HG02763 (cell line): ENCODE measurements at regions not wholly inside any gene's neighbourhood (a gene's known extent, or its start where the extent isn't known, plus 50 kb on each side); places are given as distances from the start of the nearest gene placed in this dataset.
"Not testable (repeated sequence)": the region's sequence is repeated elsewhere in the genome, so short reads cannot be mapped to it uniquely, and the experiment has no call there.

Source experiments
- ATAC-seq: cut with Tn5 transposase; IDR thresholded peaks from one replicate; pipeline ENCODE4 v1.9.1; 2021; ENCODE audit warnings: mild to moderate bottlenecking, moderate library complexity; ENCODE audit not compliant: unreplicated experiment

- not testable (repeated sequence) for ATAC-seq
Observed at GRCh38 chr21:28381000-28381745, 611.5 kb downstream of the LTN1 start.

GRCh38 chr21:28380241-28380640 lies 612.4 kb downstream of the LTN1 start:
- no peak for ATAC-seq

DNA sequence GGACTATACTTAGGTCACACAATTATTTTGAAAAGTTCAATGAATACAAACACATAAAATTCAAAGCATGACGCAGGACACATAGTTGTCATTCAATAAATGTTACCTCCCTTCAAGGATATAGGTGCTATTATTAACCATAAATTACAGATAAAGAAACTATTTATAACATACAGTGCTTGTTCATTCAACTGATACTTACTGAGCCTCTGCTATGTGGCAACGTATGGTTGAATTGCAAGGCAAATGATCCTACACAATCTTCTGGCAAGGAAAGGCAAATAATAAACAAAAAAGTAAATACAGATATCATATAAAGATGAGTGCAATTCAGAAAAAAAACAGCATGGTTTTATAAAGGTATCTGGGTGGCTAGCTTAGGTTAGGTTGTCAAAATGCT lies 614.7 kb downstream of the LTN1 start:
- ATAC-seq: no peak

DNA sequence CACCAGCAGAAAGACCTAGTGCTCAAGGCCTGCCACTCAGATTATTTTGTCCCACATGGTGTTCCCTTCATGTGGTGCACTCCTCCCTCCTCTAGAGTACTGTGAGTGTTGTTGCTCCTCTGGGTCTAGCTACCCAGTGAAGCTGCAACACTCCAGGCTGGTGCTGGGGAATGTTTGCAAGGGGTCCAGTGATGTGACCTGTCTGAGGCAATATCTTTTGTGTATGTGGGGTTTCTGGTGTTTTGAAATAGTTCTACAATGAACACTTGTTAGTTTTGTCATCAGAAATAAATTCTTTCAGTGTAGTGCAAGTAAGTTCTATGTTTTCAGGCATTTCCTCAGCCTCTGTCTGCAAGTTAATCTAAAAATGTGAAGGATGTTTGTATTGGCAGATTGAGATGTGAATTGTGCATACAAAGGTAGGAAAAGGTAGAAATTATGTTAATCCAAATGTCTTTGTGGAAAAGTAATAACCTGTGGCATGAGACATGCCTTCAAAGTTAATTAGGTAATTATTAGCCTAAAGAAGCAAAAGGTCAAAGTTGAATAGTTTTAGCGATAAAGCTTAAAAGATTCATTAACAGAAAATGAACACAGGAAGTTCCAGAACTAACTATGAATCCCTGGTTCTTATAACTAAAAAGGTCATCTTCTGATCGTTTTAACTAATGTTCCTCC lies 616.8 kb downstream of the LTN1 start:
- ATAC-seq: no peak

DNA sequence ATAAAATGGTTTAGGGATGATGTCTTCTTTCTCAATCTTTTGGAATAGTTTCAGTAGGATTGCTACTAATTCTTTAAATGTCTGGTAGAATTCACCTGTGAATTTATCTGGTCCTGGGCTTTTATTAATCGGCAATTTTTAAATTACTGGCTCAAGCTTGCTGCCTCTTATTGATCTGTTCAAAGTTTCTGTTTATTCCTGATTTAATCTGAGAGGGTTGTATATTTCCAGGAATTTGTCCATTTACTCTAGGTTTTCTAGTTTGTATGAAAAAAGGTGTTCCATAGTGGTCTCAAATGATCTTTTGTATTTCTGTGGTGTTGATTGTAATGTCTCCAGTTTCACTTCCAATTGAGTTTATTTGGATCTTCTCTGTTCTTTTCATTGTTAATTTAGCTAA lies 617.8 kb downstream of the LTN1 start:
- no peak for ATAC-seq

DNA sequence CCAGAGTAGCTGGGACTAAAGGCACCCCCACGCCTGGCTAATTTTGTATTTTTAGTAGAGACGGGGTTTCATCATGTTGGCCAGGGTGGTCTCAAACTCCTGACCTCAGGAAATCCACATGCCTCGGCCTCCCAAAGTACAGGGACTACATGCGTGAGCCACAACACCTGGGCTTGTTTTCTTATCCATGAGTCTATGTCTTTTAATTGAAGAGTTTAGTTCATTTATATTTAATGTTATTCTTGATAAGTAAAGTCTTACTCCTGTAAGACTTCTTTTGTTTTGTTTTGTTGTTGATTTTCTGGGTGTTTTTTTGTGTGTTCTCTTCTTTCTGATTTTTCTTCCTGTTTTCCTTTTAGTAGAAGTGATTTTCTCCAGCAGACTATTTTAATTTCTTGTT lies 621.0 kb downstream of the LTN1 start:
- ATAC-seq: no peak

DNA sequence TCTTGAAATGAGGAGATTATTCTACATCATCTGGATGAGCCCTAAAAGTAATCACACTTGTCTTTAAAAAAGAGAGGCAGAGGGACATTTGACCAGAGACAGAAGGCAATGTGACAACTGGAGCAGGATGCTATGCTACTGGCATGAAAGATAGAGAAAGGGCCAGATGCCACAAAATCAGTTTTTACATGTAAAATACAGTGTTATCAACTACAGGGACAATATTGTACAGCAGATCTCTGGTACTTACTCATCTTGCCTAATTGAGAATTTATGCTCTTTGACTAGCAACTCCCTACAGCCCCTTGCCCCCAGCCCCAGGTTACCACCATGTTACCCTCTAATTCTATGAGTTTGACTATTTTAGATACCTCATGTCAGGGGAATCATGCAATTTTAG lies 633.4 kb downstream of the LTN1 start:
- no peak for ATAC-seq

GRCh38 chr21:28358702-28359101 lies 634.0 kb downstream of the LTN1 start:
- ATAC-seq: no peak

- ATAC-seq: no peak
Observed at GRCh38 chr21:28358170-28358569, 634.5 kb downstream of the LTN1 start.

DNA sequence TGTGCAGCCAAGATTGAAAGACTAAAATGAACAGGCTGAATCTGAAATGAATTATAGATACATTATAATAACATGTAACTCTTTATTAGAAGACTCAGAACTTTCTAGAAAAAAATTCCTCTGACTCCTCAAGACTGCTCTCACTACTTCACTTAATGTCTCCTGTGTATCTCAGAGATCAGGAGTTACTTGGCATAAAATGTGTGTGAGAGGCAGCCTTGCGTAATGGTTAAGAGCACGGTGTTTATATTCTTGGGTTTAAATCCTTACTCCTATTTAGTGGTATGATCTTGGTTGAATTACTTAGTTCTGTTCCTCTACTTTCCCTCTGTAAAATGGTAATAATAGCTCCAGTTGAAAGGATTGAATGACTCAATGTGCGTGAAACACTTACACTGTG lies 634.9 kb downstream of the LTN1 start:
- ATAC-seq: no peak

DNA sequence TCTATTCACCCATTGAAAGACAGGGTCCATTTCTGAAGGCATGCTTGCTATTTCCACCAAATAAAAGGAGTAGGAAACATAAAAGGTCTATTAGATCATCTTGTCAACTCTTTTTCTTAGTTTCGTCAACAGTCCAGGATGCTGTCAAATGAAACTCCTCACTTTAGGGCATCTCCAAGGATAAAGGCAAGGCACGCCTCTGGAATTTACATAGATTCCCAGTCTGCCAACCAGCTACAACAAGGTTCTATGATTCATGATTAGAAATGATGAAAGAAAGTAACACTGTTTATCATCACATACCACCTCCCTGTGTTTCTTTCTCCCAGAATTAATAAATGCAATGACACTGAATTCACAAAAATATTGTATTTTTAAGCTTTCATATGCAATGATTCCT lies 636.3 kb downstream of the LTN1 start:
- no peak for ATAC-seq

- ATAC-seq: no peak
Observed at GRCh38 chr21:28345934-28346333, 646.7 kb downstream of the LTN1 start.

DNA sequence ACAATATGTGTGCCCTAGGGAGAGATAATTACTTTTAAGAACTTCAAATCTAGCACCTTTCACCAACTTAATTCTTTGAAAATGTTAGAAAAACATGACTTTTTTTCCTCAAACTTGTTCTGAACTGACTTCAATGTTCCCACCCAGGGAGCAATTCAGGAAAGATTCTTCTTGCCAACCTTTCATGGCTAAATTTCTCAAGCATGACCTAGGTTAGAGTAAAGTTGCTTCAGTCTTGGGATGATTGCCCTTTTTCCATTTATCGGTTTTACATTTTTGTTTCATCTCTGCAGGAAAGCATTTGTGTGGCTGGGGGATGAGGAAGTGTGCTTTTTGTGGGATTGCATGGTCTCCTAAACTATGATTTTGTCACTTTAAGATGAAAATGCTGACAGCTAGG lies 647.7 kb downstream of the LTN1 start:
- no peak for ATAC-seq

DNA sequence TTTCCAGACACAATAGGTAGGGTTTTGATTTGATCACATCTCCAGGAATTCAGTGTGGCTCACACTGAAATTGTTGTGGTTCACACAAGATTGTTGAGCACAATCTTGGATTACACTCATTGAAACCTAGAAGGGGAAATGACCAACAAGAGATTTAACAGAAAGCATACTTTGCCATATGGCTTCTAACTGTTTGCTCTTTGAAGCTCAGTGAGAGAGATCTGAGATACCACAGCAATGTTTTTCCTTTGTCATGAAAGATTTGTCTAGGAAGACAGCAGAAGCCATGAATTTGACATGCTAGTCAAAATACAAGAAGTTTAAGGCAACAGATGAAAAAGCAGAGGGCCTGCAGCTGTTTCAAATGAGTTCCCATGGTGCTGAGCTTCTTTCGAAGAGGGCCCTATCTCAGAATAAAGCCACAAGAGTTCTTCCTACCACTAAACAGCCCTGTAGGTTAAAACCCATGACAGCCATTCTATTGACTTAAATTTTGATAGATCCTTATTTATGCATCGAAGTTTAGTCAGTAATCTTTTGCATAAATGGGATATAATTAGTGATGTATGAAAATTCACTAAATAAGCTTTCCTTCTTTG lies 650.4 kb downstream of the LTN1 start:
- ATAC-seq: no peak

- no peak for ATAC-seq
Observed at GRCh38 chr21:28339403-28339802, 653.3 kb downstream of the LTN1 start.

GRCh38 chr21:28338701-28339305 lies 653.9 kb downstream of the LTN1 start:
- ATAC-seq: no peak

- ATAC-seq: no peak
Observed at GRCh38 chr21:28337315-28337714, 655.4 kb downstream of the LTN1 start.

DNA sequence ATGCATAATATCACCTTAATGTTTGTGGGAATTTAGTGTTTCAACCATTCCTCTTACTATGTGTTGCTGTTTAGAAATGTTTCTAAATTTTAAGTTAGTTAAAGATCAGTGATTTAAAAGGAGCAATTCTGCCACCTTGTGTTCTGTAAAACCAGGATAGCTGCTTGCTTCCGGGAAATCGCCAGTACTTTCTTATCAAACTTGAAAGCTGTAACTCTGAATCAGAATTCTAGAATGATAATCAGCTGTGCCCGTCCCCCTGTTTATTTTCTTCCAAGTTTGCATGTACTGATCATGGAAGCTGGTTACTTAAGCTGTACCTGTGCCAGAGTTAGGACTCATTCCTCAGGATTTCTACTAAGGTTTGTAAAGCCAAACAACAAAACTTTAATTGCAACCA lies 656.4 kb downstream of the LTN1 start:
- ATAC-seq: no peak

- ATAC-seq: no peak
Observed at GRCh38 chr21:28334407-28334806, 658.3 kb downstream of the LTN1 start.

- ATAC-seq: no peak
Observed at GRCh38 chr21:28333578-28334075, 659.0 kb downstream of the LTN1 start.

GRCh38 chr21:28332796-28333195 lies 659.9 kb downstream of the LTN1 start:
- no peak for ATAC-seq

- ATAC-seq: no peak
Observed at GRCh38 chr21:28325618-28326017, 667.1 kb downstream of the LTN1 start.
